Pancreas (tissue), 10 donors: ENCODE measurements at regions not wholly inside any gene's neighbourhood (a gene's known extent, or its start where the extent isn't known, plus 50 kb on each side); places are given as distances from the start of the nearest gene placed in this dataset.

Experiments used
- ATAC-seq, 4 donors: fragments of 200-7000 bp; cut with Tn5 transposase; one replicate each; pipeline versions ENCODE4 v1.8.0 to v1.9.1; 2020; ENCODE audit warnings: mild to moderate bottlenecking in 4 of 4, moderate library complexity in 4 of 4
- DNase-seq, 6 donors: peaks; one replicate each; pipeline ENCODE4 v3.0.0-alpha.2; 2020
- FAIRE-seq: peaks from 2 replicates; lab custom pipeline; 2012; peaks lifted over from hg19 to GRCh38; lab: Jason Lieb, UNC
- H3K27ac ChIP-seq, 4 donors: fragments of 200-600 bp; sonication (generic); 1 replicate in 3 of 4; 2 replicates in 1 of 4; pipeline versions ENCODE4 v1.5.0 to v1.8.0; 2020
- H3K27me3 ChIP-seq, 4 donors: fragments of 200-600 bp; one replicate each; pipeline ENCODE4 v1.8.0; 2021
- H3K36me3 ChIP-seq, 3 donors: fragments of 200-600 bp; sonication (generic) in 1 of 3; one replicate each; pipeline versions ENCODE4 v1.5.0 to v1.8.0; 2020 to 2021
- H3K4me1 ChIP-seq, 3 donors: fragments of 200-600 bp; one replicate each; pipeline ENCODE4 v1.8.0; 2021
- H3K4me3 ChIP-seq, 4 donors: fragments of 200-600 bp; sonication (generic) in 2 of 4; one replicate each; pipeline versions ENCODE4 v1.5.0 to v1.8.0; 2020 to 2021
- H3K9me3 ChIP-seq, 4 donors: fragments of 200-600 bp; one replicate each; pipeline ENCODE4 v1.8.0; 2021
- CTCF ChIP-seq, 4 donors: fragments of 200-600 bp; sonication (generic) in 3 of 4; IDR thresholded peaks; one replicate each; pipeline versions ENCODE4 v1.5.0 to v1.8.0; 2021; ENCODE audit warnings: antibody characterized with exemption in 4 of 4
- WGBS, 2 donors: extraction: QIAGEN DNeasy Blood & Tissue Kit; methylation state at CpG; one replicate each; pipeline ENCODE4 v1.1.7; 2013; 5-methylcytosine and 5-hydroxymethylcytosine counted together
- intact Hi-C, 3 donors: fragments of 100-400 bp; cut with DNase I; formaldehyde crosslinking; loops; one replicate each; pipeline versions ENCODE4 v1.11.1 to v1.14.2; 2022
- donor health status: healthy with polysubstance abuse.
- donor health status: DM: no; HTN: no; CAD: no; lungs with moderate emphysema.
- donor health status: DM: no; HTN: no; CAD: no.
- donor health status: control.
- donor health status: control.
- donor health status: Bipolar disorder and iron deficiency.
- donor health status: DM: yes; HTN: yes; CAD: no.
- donor health status: DM: no; HTN: no; CAD: no.
- donor health status: DM: no; HTN: no; CAD: no.
- donor health status: DM: yes; HTN: yes; CAD: no.

GRCh38 chr20:11447371-11448100 lies 470.2 kb upstream of the BTBD3 start:
- no peaks in the 10 kb centered on the region for H3K4me1 ChIP-seq
- intact Hi-C loops = no loop called here
- no peak overlapping the region for H3K4me3 ChIP-seq
- no peak for ATAC-seq
- no peaks in the 10 kb centered on the region for H3K27me3 ChIP-seq
- no peak for DNase-seq
- FAIRE-seq = no peak
- H3K27ac ChIP-seq = no peak overlapping the region
- no peaks in the 10 kb centered on the region for H3K36me3 ChIP-seq
- no peak for TF ChIP-seq CTCF (IDR thresholded peaks at IDR 0.05)
- 30 to 33% methylated on average over 5 of the region's 5 CpGs for WGBS, 2 donors
- no peaks in the 10 kb centered on the region for H3K9me3 ChIP-seq

- Histone ChIP-seq H3K4me3 (no peak overlapping the region), H3K36me3 (no peaks in the 10 kb centered on the region), H3K27ac (no peak overlapping the region), H3K9me3 (no peaks in the 10 kb centered on the region), H3K4me1 (no peaks in the 10 kb centered on the region), H3K27me3 (no peaks in the 10 kb centered on the region)
- WGBS, 2 donors = 76% methylated on average over 4 of the region's 4 CpGs
- intact Hi-C loops = no loop called here
- FAIRE-seq = no peak
- no peak for ATAC-seq
- DNase-seq = no peak
- TF ChIP-seq CTCF (IDR thresholded peaks at IDR 0.05) = no peak
Observed at GRCh38 chr20:11448554-11448953, 469.1 kb upstream of the BTBD3 start.

GRCh38 chr20:11451793-11452291 lies 465.9 kb upstream of the BTBD3 start:
- DNase-seq (no peak), ATAC-seq (no peak), FAIRE-seq (no peak)
- WGBS, 2 donors = 61 to 69% methylated on average over 7 of the region's 7 CpGs
- Histone ChIP-seq H3K27ac (no peak overlapping the region), H3K4me1 (no peaks in the 10 kb centered on the region), H3K9me3 (no peaks in the 10 kb centered on the region), H3K27me3 (no peaks in the 10 kb centered on the region), H3K4me3 (no peak overlapping the region), H3K36me3 (no peaks in the 10 kb centered on the region)
- intact Hi-C loops = no loop called here
- no peak for TF ChIP-seq CTCF (IDR thresholded peaks at IDR 0.05)

GRCh38 chr20:11452326-11452725 lies 465.4 kb upstream of the BTBD3 start:
- DNase-seq (no peak), FAIRE-seq (no peak), ATAC-seq (no peak)
- Histone ChIP-seq H3K9me3 (no peaks in the 10 kb centered on the region), H3K36me3 (no peaks in the 10 kb centered on the region), H3K4me1 (no peaks in the 10 kb centered on the region), H3K27me3 (no peaks in the 10 kb centered on the region), H3K4me3 (no peak overlapping the region), H3K27ac (no peak overlapping the region)
- no peak for TF ChIP-seq CTCF (IDR thresholded peaks at IDR 0.05)
- intact Hi-C loops = no loop called here
- WGBS, 2 donors = 64 to 72% methylated on average over 6 of the region's 6 CpGs

- WGBS, 2 donors = 77 to 79% methylated on average over 2 of the region's 2 CpGs
- no peaks in the 10 kb centered on the region for H3K4me1 ChIP-seq
- ATAC-seq (no peak), DNase-seq (no peak), FAIRE-seq (no peak)
- H3K4me3 ChIP-seq = no peak overlapping the region
- no peak for TF ChIP-seq CTCF (IDR thresholded peaks at IDR 0.05)
- no peaks in the 10 kb centered on the region for H3K9me3 ChIP-seq
- H3K27ac ChIP-seq = no peak overlapping the region
- intact Hi-C loops = no loop called here
- H3K36me3 ChIP-seq = no peaks in the 10 kb centered on the region
- H3K27me3 ChIP-seq = no peaks in the 10 kb centered on the region
Observed at GRCh38 chr20:11453430-11453829, 464.3 kb upstream of the BTBD3 start.
